Neural cell (in vitro differentiated cells): ENCODE measurements at regions not wholly inside any gene's neighbourhood (a gene's known extent, or its start where the extent isn't known, plus 50 kb on each side); places are given as distances from the start of the nearest gene placed in this dataset.

ENCODE experiments used
- H2AFZ ChIP-seq: fragments of 200-600, 300-800 bp; sonication (generic), shearing (Covaris generic); 2 replicates; pipeline ENCODE4 v1.6.0; 2014; ENCODE audit warnings: low read depth, mild to moderate bottlenecking, antibody characterized with exemption, low read length, moderate library complexity
- H3F3A ChIP-seq: fragments of 200-600 bp; shearing (Covaris generic); 2 replicates; pipeline ENCODE4 v1.6.1; 2016; ENCODE audit warnings: mild to moderate bottlenecking, moderate library complexity, mixed read lengths, antibody characterized with exemption, low read length; ENCODE audit not compliant: insufficient read depth, poor library complexity, severe bottlenecking
- H3K27ac ChIP-seq: fragments of 200-600, 300-800 bp; sonication (generic), shearing (Covaris generic); 2 replicates; pipeline ENCODE4 v1.5.1; 2014; ENCODE audit warnings: mild to moderate bottlenecking, low read length, moderate library complexity
- H3K27me3 ChIP-seq: fragments of 300-800, 200-600 bp; sonication (generic), shearing (Covaris generic); 2 replicates; pipeline ENCODE4 v1.6.0; 2014; ENCODE audit warnings: mild to moderate bottlenecking, low read depth, low read length, moderate library complexity; ENCODE audit not compliant: insufficient read depth
- H3K36me3 ChIP-seq: fragments of 300-800, 200-600 bp; sonication (generic), shearing (Covaris generic); 2 replicates; pipeline ENCODE4 v1.5.1; 2014; ENCODE audit warnings: mild to moderate bottlenecking, antibody characterized with exemption, low read length, moderate library complexity; ENCODE audit not compliant: insufficient read depth
- H3K4me2 ChIP-seq: fragments of 300-800, 200-600 bp; sonication (generic), shearing (Covaris generic); 2 replicates; pipeline ENCODE4 v1.6.0; 2014; ENCODE audit warnings: mild to moderate bottlenecking, low read length
- H3K4me3 ChIP-seq: fragments of 300-800, 200-600 bp; sonication (generic), shearing (Covaris generic); 2 replicates; pipeline ENCODE4 v1.5.1; 2014; ENCODE audit warnings: mild to moderate bottlenecking, low read length, moderate library complexity
- H3K79me2 ChIP-seq: fragments of 200-600 bp; shearing (Covaris generic); replicated peaks from 2 replicates; pipeline ENCODE4 v1.6.0; 2014; ENCODE audit warnings: mild to moderate bottlenecking, low read length, moderate library complexity; ENCODE audit not compliant: insufficient read depth
- H3K9ac ChIP-seq: fragments of 300-800, 200-600 bp; sonication (generic), shearing (Covaris generic); 2 replicates; pipeline ENCODE4 v1.6.1; 2016; ENCODE audit warnings: mild to moderate bottlenecking, low read length, mixed read lengths
- H3K9me2 ChIP-seq: fragments of 200-600 bp; shearing (Covaris generic); 2 replicates; pipeline ENCODE4 v1.6.1; 2016; ENCODE audit warnings: mild to moderate bottlenecking, low read length, mixed read lengths; ENCODE audit not compliant: insufficient read depth
- H3K9me3 ChIP-seq: fragments of 200-600, 300-800 bp; sonication (generic), shearing (Covaris generic); 2 replicates; pipeline ENCODE4 v1.6.1; 2016; ENCODE audit warnings: mild to moderate bottlenecking, mixed run types, low read length, moderate library complexity, mixed read lengths
- H4K20me1 ChIP-seq: fragments of 200-600 bp; shearing (Covaris generic); 2 replicates; pipeline ENCODE4 v1.6.1; 2016; ENCODE audit warnings: mild to moderate bottlenecking, mixed run types; ENCODE audit not compliant: insufficient read depth
- EP300 ChIP-seq: fragments of 450-650 bp; conservative IDR thresholded peaks from 2 replicates; pipeline ENCODE4 v1.6.1; 2014; ENCODE audit warnings: antibody characterized with exemption, mild to moderate bottlenecking, moderate library complexity; ENCODE audit not compliant: poor library complexity, severe bottlenecking
- EZH2 ChIP-seq: fragments of 200-600, 300-800 bp; shearing (Covaris generic), sonication (generic); IDR thresholded peaks from 2 replicates; pipeline ENCODE4 v1.6.1; 2014; ENCODE audit warnings: antibody characterized with exemption, low read length, borderline replicate concordance, mild to moderate bottlenecking; ENCODE audit not compliant: insufficient read depth, poor library complexity, severe bottlenecking
- MXI1 ChIP-seq: fragments of 450-650 bp; conservative IDR thresholded peaks from 2 replicates; pipeline ENCODE4 v1.6.1; 2014; ENCODE audit warnings: antibody characterized with exemption, mild to moderate bottlenecking; ENCODE audit not compliant: poor library complexity, severe bottlenecking
- POLR2AphosphoS5 ChIP-seq: IDR thresholded peaks from 2 replicates; pipeline ENCODE4 v1.6.1; 2012
- RAD21 ChIP-seq: fragments of 450-650 bp; conservative IDR thresholded peaks from 2 replicates; pipeline ENCODE4 v1.6.1; 2014; ENCODE audit warnings: antibody characterized with exemption, mild to moderate bottlenecking, moderate library complexity
- REST ChIP-seq: IDR thresholded peaks from 2 replicates; pipeline ENCODE4 v1.6.1; 2012; ENCODE audit warnings: borderline replicate concordance
- SMC3 ChIP-seq: fragments of 450-650 bp; conservative IDR thresholded peaks from 2 replicates; pipeline ENCODE4 v1.6.1; 2014; ENCODE audit warnings: antibody characterized with exemption, mild to moderate bottlenecking, moderate library complexity; ENCODE audit not compliant: poor library complexity
- TAF1 ChIP-seq: IDR thresholded peaks from 2 replicates; pipeline ENCODE4 v1.6.1; 2012; ENCODE audit warnings: low read depth
- TF ChIP-seq, protein P1 (sequence below): fragments of 450-650 bp; IDR thresholded peaks from 2 replicates; pipeline ENCODE4 v1.5.1; 2014; ENCODE audit warnings: antibody characterized with exemption, mild to moderate bottlenecking, moderate library complexity; ENCODE audit not compliant: poor library complexity, severe bottlenecking

GRCh38 chr22:47617186-47617585, 854.7 kb downstream of the TBC1D22A start:
- no peak overlapping the region for H3K27ac ChIP-seq
- TF ChIP-seq, protein P1, sequence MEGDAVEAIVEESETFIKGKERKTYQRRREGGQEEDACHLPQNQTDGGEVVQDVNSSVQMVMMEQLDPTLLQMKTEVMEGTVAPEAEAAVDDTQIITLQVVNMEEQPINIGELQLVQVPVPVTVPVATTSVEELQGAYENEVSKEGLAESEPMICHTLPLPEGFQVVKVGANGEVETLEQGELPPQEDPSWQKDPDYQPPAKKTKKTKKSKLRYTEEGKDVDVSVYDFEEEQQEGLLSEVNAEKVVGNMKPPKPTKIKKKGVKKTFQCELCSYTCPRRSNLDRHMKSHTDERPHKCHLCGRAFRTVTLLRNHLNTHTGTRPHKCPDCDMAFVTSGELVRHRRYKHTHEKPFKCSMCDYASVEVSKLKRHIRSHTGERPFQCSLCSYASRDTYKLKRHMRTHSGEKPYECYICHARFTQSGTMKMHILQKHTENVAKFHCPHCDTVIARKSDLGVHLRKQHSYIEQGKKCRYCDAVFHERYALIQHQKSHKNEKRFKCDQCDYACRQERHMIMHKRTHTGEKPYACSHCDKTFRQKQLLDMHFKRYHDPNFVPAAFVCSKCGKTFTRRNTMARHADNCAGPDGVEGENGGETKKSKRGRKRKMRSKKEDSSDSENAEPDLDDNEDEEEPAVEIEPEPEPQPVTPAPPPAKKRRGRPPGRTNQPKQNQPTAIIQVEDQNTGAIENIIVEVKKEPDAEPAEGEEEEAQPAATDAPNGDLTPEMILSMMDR = no peak
- TF ChIP-seq TAF1 = no peak
- TF ChIP-seq EP300 = no peak
- TF ChIP-seq REST = no peak
- no peak for TF ChIP-seq SMC3
- no peak for TF ChIP-seq POLR2AphosphoS5
- no peak for TF ChIP-seq MXI1
- no peak for TF ChIP-seq RAD21
- TF ChIP-seq EZH2 = no peak
- H3F3A ChIP-seq = no peaks in the 10 kb centered on the region
- no peaks in the 10 kb centered on the region for H3K27me3 ChIP-seq
- H2AFZ ChIP-seq = no peak overlapping the region
- H3K9me3 ChIP-seq = peaks cover 4% of the 10 kb centered on the region
- H3K9me2 ChIP-seq = no peaks in the 10 kb centered on the region
- H3K4me2 ChIP-seq = no peak overlapping the region
- H3K4me3 ChIP-seq = no peak overlapping the region
- no peaks in the 10 kb centered on the region for H3K36me3 ChIP-seq
- H3K9ac ChIP-seq = no peak overlapping the region
- H3K79me2 ChIP-seq = no peaks in the 10 kb centered on the region
- H4K20me1 ChIP-seq = no peaks in the 10 kb centered on the region

DNA sequence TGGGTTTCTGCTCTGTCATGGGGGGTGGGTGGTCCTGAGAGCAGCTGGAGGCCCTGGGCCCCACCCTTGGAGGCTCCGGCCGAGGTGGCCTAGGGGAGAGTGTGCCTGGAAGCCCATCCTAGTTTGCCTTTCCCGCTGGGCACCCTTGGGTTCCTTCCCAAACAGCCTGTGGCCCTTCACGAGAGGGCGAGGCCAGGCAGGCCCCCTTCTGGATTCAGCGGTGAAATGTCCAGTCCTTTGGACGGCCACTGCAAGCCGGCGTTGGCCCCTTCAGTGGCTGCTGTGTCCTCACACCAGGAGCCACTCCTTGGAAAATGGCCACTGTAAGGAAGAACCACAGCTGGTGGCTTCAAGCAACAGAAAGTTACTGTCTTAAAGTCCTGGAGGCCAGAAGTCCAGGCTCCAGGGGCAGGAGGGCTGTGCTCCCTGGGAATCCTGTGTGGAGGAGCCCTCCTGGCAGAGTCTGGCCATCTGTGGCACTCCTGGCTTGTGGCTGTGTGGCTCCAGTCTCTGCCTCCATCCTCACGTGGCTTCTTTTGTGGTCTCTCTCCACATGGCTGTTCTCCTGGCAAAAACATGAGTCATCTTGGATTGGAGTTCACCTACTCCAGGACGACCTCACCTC, 854.1 kb downstream of the TBC1D22A start:
- H3K4me2 ChIP-seq = no peak overlapping the region
- TF ChIP-seq POLR2AphosphoS5 (no peak), RAD21 (no peak), EP300 (no peak), EZH2 (no peak), TAF1 (no peak), SMC3 (no peak)
- TF ChIP-seq, protein P1 = no peak
- H3K9ac ChIP-seq = no peak overlapping the region
- no peaks in the 10 kb centered on the region for H3F3A ChIP-seq
- H3K79me2 ChIP-seq = no peaks in the 10 kb centered on the region
- peaks cover 4% of the 10 kb centered on the region for H3K9me3 ChIP-seq
- no peaks in the 10 kb centered on the region for H3K9me2 ChIP-seq
- H3K36me3 ChIP-seq = no peaks in the 10 kb centered on the region
- no peaks in the 10 kb centered on the region for H4K20me1 ChIP-seq
- H3K4me3 ChIP-seq = no peak overlapping the region
- no peaks in the 10 kb centered on the region for H3K27me3 ChIP-seq
- H3K27ac ChIP-seq = no peak overlapping the region
- no peak overlapping the region for H2AFZ ChIP-seq
